ENCODE measurements at regions not wholly inside any gene's neighbourhood (a gene's known extent, or its start where the extent isn't known, plus 50 kb on each side); places are given as distances from the start of the nearest gene placed in this dataset.
"Not testable (repeated sequence)": the region's sequence is repeated elsewhere in the genome, so short reads cannot be mapped to it uniquely, and the experiment has no call there.

- no peak overlapping the region for H3K4me3 Mint-ChIP-seq
- no peaks in the 10 kb centered on the region for H3K4me1 Mint-ChIP-seq (ENCODE audit: low read depth)
- no peaks in the 10 kb centered on the region for H3K27me3 Mint-ChIP-seq (ENCODE audit: insufficient read depth)
- H3K36me3 Mint-ChIP-seq (ENCODE audit: low read depth) = no peaks in the 10 kb centered on the region; the same call in 1 of the 2 replicates
- H3K27ac Mint-ChIP-seq = no peak overlapping the region
- no peak for TF ChIP-seq CTCF (IDR thresholded peaks at IDR 0.05)
- H3K9me3 Mint-ChIP-seq = peaks cover 39% of the 10 kb centered on the region
- no peak for DNase-seq
These were observed 479.4 kb downstream of the JRKL start for GRCh38 chr11:96869207-96869606.

- Mint-ChIP-seq H3K27ac (no peak overlapping the region), H3K4me3 (no peak overlapping the region), H3K36me3 (ENCODE audit: low read depth) (no peaks in the 10 kb centered on the region), H3K9me3 (peaks cover 12% of the 10 kb centered on the region), H3K27me3 (ENCODE audit: insufficient read depth) (no peaks in the 10 kb centered on the region), H3K4me1 (ENCODE audit: low read depth) (no peaks in the 10 kb centered on the region)
- no peak for TF ChIP-seq CTCF (IDR thresholded peaks at IDR 0.05)
- DNase-seq = no peak
These were observed 485.9 kb downstream of the JRKL start for GRCh38 chr11:96875712-96876111.

DNA sequence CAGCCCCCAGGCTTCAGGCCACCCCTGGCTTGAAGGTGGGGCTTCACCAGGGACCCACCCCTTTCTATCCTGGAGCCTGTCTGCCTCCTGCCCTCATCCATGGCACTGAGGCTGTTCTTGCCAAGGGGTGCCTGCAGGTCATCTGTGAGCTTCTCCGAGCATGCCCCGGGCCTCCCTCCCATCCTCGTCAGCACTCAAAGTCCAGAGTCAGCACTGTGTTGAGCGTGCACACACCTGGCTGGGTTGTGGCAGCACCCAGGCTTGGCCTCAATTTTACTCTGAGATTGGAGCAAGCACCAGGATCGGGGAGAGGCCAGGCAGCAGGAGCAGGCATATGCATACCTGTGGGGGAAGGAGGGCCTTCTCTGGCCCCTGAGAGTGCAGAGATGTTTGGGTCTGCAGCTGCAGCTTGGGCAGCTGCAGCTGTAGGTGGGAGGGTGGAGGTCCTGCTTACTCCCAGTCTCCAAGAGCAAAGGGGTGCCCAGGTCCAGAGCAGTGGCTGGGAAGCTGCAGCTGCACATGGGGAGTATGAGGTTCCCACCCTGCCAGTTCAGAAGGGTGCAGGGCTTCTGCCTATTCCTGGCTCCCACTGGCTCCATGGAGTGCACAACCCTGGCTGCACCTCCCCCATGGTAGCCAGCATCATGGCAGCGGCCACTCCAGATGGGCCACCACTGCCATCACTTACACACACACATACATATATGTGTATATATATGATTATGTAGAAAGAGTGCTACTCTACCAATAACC is 488.7 kb downstream of the JRKL start:
- H3K9me3 Mint-ChIP-seq = peaks cover 12% of the 10 kb centered on the region
- H3K36me3 Mint-ChIP-seq (ENCODE audit: low read depth) = no peaks in the 10 kb centered on the region
- no peak for TF ChIP-seq CTCF (IDR thresholded peaks at IDR 0.05)
- no peaks in the 10 kb centered on the region for H3K4me1 Mint-ChIP-seq (ENCODE audit: low read depth)
- H3K27ac Mint-ChIP-seq = no peak overlapping the region
- DNase-seq = no peak
- H3K4me3 Mint-ChIP-seq = no peak overlapping the region
- H3K27me3 Mint-ChIP-seq (ENCODE audit: insufficient read depth) = no peaks in the 10 kb centered on the region

- peaks cover 12% of the 10 kb centered on the region for H3K9me3 Mint-ChIP-seq
- H3K27me3 Mint-ChIP-seq (ENCODE audit: insufficient read depth); H3K4me1 Mint-ChIP-seq (ENCODE audit: low read depth); H3K4me3 Mint-ChIP-seq; H3K36me3 Mint-ChIP-seq (ENCODE audit: low read depth); H3K27ac Mint-ChIP-seq; DNase-seq: not testable (repeated sequence)
These were observed 492.8 kb downstream of the JRKL start for GRCh38 chr11:96882622-96883021.

DNA sequence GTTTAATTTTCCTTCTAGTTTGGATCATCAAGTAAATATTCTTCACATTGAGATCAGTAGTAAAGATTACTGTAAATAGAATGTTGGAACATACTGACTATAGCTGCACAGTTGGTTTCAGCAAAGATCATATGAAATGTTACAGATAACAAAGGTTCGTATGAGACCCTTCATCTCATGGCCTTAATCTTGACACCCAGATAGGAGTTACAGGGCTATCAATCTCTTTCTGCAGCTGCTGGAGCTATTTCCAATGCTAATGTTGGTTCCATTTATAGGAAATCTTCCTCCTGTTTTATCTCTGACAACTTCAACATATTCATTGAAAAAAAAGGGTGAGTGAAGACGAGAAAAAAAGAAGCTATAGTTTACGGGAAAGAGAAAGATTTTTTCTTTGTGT is 495.6 kb downstream of the JRKL start:
- H3K4me3 Mint-ChIP-seq = no peak overlapping the region
- no peak for DNase-seq
- no peaks in the 10 kb centered on the region for H3K36me3 Mint-ChIP-seq (ENCODE audit: low read depth)
- TF ChIP-seq CTCF (IDR thresholded peaks at IDR 0.05) = no peak
- no peak overlapping the region for H3K27ac Mint-ChIP-seq
- peaks cover 4% of the 10 kb centered on the region for H3K9me3 Mint-ChIP-seq
- no peaks in the 10 kb centered on the region for H3K4me1 Mint-ChIP-seq (ENCODE audit: low read depth)
- H3K27me3 Mint-ChIP-seq (ENCODE audit: insufficient read depth) = no peaks in the 10 kb centered on the region

- Mint-ChIP-seq H3K9me3 (peaks cover 4% of the 10 kb centered on the region), H3K4me3 (no peak overlapping the region), H3K27ac (no peak overlapping the region), H3K36me3 (ENCODE audit: low read depth) (no peaks in the 10 kb centered on the region), H3K27me3 (ENCODE audit: insufficient read depth) (no peaks in the 10 kb centered on the region), H3K4me1 (ENCODE audit: low read depth) (no peaks in the 10 kb centered on the region)
- TF ChIP-seq CTCF (IDR thresholded peaks at IDR 0.05) = no peak
- DNase-seq = no peak
These were observed 496.1 kb downstream of the JRKL start for GRCh38 chr11:96885912-96886311.
